ENCODE measurements at regions not wholly inside any gene's neighbourhood (a gene's known extent, or its start where the extent isn't known, plus 50 kb on each side); places are given as distances from the start of the nearest gene placed in this dataset.

- Histone ChIP-seq H3K4me3 (ENCODE audit: low read depth, low read length, poor library complexity, severe bottlenecking) (no peak overlapping the region), H3K9me3 (ENCODE audit: low read length) (no peaks in the 10 kb centered on the region), H3K4me1 (ENCODE audit: insufficient read depth, low read length, poor library complexity, severe bottlenecking) (no peaks in the 10 kb centered on the region), H2AFZ (ENCODE audit: low read length) (no peak overlapping the region), H4K20me1 (ENCODE audit: insufficient read depth, low read length) (no peaks in the 10 kb centered on the region), H3K79me2 (ENCODE audit: insufficient read depth, low read depth, low read length) (no peaks in the 10 kb centered on the region), H3K9me2 (ENCODE audit: insufficient read depth, low read length) (no peaks in the 10 kb centered on the region), H3K27ac (ENCODE audit: low read depth, low read length, poor library complexity, severe bottlenecking) (no peak overlapping the region), H3K4me2 (ENCODE audit: low read length) (no peak overlapping the region), H3K36me3 (ENCODE audit: insufficient read depth, low read length) (no peaks in the 10 kb centered on the region)
- TF ChIP-seq EZH2phosphoT487 (IDR thresholded peaks at IDR 0.05; ENCODE audit: borderline replicate concordance, low read depth, low read length) = no peak
- DNase-seq (ENCODE audit: low spot score) = no peak
- BruUV-seq (replicated peaks) = no TSS peak
- ChIA-PET POLR2A (no interaction called here), CTCF (ENCODE audit: unreplicated experiment) (no interaction called here)
- intact Hi-C loops (cut with micrococcal nuclease; ENCODE audit: unreplicated experiment) = no loop called here
Measured at GRCh38 chr9:1157836-1158235, 107.7 kb downstream of the DMRT2 start.

DNA sequence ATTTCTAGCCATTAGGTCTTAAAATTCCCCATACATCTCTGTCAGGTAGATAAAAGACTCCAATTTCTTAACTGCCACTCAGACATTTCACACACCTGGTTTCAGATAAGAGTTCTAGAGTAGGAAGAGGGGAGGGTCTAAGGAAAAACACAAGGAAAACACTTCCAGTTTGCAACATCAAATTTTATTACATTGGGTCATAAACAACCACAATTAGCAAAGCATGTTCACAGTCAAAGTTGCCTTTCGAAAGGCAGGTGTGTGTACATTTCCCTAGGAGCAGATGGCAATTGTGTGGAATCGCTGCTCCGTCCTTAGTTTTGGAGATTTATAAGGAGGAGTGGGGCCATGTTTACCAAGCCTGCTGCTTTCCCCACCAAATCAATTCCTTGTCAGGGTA, 120.8 kb downstream of the DMRT2 start:
- Histone ChIP-seq H3K9me3 (ENCODE audit: low read length) (no peaks in the 10 kb centered on the region), H3K36me3 (ENCODE audit: insufficient read depth, low read length) (no peaks in the 10 kb centered on the region), H3K4me2 (ENCODE audit: low read length) (no peak overlapping the region), H3K9me2 (ENCODE audit: insufficient read depth, low read length) (no peaks in the 10 kb centered on the region), H3K27ac (ENCODE audit: low read depth, low read length, poor library complexity, severe bottlenecking) (no peak overlapping the region), H3K79me2 (ENCODE audit: insufficient read depth, low read depth, low read length) (no peaks in the 10 kb centered on the region), H3K4me1 (ENCODE audit: insufficient read depth, low read length, poor library complexity, severe bottlenecking) (no peaks in the 10 kb centered on the region), H4K20me1 (ENCODE audit: insufficient read depth, low read length) (no peaks in the 10 kb centered on the region), H3K4me3 (ENCODE audit: low read depth, low read length, poor library complexity, severe bottlenecking) (no peak overlapping the region), H2AFZ (ENCODE audit: low read length) (no peak overlapping the region)
- TF ChIP-seq EZH2phosphoT487 (IDR thresholded peaks at IDR 0.05; ENCODE audit: borderline replicate concordance, low read depth, low read length) (no peak), CTCF (conservative IDR thresholded peaks at IDR 0.05; ENCODE audit: low read length) (no peak)
- intact Hi-C loops (cut with micrococcal nuclease; ENCODE audit: unreplicated experiment) = no loop called here
- no TSS peak for BruUV-seq (replicated peaks)
- ChIA-PET POLR2A (interaction anchor here (0.5 kb wide), 1 partner anchor 108 kb away, joined by 3 read pairs; no protein-coding TSS in a partner anchor), CTCF (ENCODE audit: unreplicated experiment) (no interaction called here)
- no peak for DNase-seq (ENCODE audit: low spot score)

DNA sequence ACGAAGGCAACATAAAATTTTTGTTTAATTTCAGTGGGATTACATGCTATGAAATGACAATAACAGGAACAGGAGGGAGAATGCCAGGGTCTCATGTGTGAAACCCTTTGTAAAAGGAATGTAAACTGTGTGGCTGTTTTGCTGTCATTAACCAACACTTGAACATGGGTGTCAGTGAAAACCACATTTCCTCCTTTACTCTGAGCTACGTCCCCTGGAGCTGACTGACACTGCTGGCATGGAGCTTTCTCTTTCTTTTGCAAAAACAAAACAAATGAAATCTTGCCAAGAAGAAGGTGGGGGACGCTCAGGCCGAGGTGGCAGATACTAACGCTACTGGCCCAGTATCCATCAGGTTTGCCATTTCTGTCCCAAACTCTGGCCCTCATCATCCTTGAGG, 121.4 kb downstream of the DMRT2 start:
- BruUV-seq (replicated peaks) = no TSS peak
- intact Hi-C loops (cut with micrococcal nuclease; ENCODE audit: unreplicated experiment) = no loop called here
- ChIA-PET CTCF (ENCODE audit: unreplicated experiment) (no interaction called here), POLR2A (no interaction called here)
- H3K79me2 ChIP-seq (ENCODE audit: insufficient read depth, low read depth, low read length) = no peaks in the 10 kb centered on the region
- no peaks in the 10 kb centered on the region for H3K36me3 ChIP-seq (ENCODE audit: insufficient read depth, low read length)
- no peaks in the 10 kb centered on the region for H4K20me1 ChIP-seq (ENCODE audit: insufficient read depth, low read length)
- no peak overlapping the region for H2AFZ ChIP-seq (ENCODE audit: low read length)
- no peak for DNase-seq (ENCODE audit: low spot score)
- no peak overlapping the region for H3K4me2 ChIP-seq (ENCODE audit: low read length)
- no peaks in the 10 kb centered on the region for H3K9me3 ChIP-seq (ENCODE audit: low read length)
- no peak overlapping the region for H3K27ac ChIP-seq (ENCODE audit: low read depth, low read length, poor library complexity, severe bottlenecking)
- H3K4me1 ChIP-seq (ENCODE audit: insufficient read depth, low read length, poor library complexity, severe bottlenecking) = no peaks in the 10 kb centered on the region
- no peaks in the 10 kb centered on the region for H3K9me2 ChIP-seq (ENCODE audit: insufficient read depth, low read length)
- TF ChIP-seq CTCF (conservative IDR thresholded peaks at IDR 0.05; ENCODE audit: low read length) = no peak
- no peak for TF ChIP-seq EZH2phosphoT487 (IDR thresholded peaks at IDR 0.05; ENCODE audit: borderline replicate concordance, low read depth, low read length)
- H3K4me3 ChIP-seq (ENCODE audit: low read depth, low read length, poor library complexity, severe bottlenecking) = no peak overlapping the region

All from OCI-LY7 (cell line).